ENCODE measurements at regions not wholly inside any gene's neighbourhood (a gene's known extent, or its start where the extent isn't known, plus 50 kb on each side); places are given as distances from the start of the nearest gene placed in this dataset.
"Not testable (repeated sequence)": the region's sequence is repeated elsewhere in the genome, so short reads cannot be mapped to it uniquely, and the experiment has no call there.

- DNase-seq; in situ Hi-C loops (cut with HindIII; ENCODE audit: low pct_ligation_motif_present, low pct_unique_long_range_greater_than_20kb, low sequenced_read_pairs): not testable (repeated sequence)
Observed at GRCh38 chr2:154576699-154577098, 121.8 kb upstream of the KCNJ3 start.

- no peak for DNase-seq
- in situ Hi-C loops (cut with HindIII; ENCODE audit: low pct_ligation_motif_present, low pct_unique_long_range_greater_than_20kb, low sequenced_read_pairs), result no loop called here
Observed at GRCh38 chr2:154577390-154577789, 121.1 kb upstream of the KCNJ3 start.

DNA sequence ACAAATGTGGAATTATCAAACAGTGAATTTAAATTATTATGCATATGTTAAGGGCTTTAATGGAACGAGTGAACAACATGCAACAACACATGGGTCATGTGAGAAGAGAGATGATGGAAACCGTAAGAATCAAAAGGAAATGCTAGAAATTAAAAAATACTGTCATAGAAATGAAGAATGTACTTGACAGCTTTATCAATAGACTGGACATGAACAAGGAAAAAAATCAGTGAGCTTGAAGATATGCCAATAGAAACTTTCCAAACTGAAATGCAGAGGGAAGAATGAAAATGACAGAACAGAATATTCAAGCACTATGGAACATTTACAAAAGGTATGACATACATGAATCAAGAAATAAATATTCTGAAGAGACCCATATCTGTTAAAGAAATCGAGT lies 117.7 kb upstream of the KCNJ3 start:
- in situ Hi-C loops (cut with HindIII; ENCODE audit: low pct_ligation_motif_present, low pct_unique_long_range_greater_than_20kb, low sequenced_read_pairs), result no loop called here
- no peak for DNase-seq

- DNase-seq; in situ Hi-C loops (cut with HindIII; ENCODE audit: low pct_ligation_motif_present, low pct_unique_long_range_greater_than_20kb, low sequenced_read_pairs): not testable (repeated sequence)
Observed at GRCh38 chr2:154582694-154583093, 115.8 kb upstream of the KCNJ3 start.

DNA sequence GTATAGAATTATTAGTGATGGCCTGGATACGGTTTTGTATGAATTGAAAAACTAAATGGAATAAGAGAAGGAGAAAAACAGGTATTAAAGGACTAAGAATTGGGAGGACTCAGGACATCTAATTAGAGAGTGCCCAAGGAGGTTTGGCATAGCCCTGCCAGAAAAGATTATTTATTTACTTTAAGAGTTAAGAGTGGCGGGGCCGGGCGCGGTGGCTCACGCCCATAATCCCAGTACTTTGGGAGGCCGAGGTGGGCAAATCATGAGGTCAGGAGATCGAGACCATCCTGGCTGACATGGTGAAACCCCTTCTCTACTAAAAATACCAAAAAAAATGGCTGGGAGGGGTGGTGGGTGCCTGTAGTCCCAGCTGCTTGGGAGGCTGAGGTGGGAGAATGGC lies 115.2 kb upstream of the KCNJ3 start:
- in situ Hi-C loops (cut with HindIII; ENCODE audit: low pct_ligation_motif_present, low pct_unique_long_range_greater_than_20kb, low sequenced_read_pairs); DNase-seq: not testable (repeated sequence)

DNA sequence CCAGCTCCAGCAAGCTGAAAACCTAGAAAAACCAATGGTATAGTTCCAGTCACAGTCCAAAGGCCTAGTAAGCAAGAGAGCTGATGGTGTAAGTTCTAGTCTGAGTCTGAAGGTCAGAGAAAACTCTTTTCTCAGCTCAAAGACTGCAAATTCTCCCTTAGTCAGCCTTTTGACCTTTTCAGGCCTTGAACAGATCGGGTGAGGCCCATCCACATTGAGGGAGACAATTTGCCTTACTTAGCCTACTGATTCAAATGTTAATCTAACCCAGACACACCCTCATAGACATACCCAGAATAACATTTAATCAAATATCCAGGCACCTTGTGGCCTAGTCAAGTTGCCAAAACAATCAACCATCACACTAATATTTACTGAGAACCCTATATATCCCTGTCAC lies 110.8 kb upstream of the KCNJ3 start:
- in situ Hi-C loops (cut with HindIII; ENCODE audit: low pct_ligation_motif_present, low pct_unique_long_range_greater_than_20kb, low sequenced_read_pairs), result no loop called here

GRCh38 chr2:154588838-154589237 lies 109.7 kb upstream of the KCNJ3 start:
- in situ Hi-C loops (cut with HindIII; ENCODE audit: low pct_ligation_motif_present, low pct_unique_long_range_greater_than_20kb, low sequenced_read_pairs), result no loop called here
- DNase-seq, result no peak

More for the DNA sequence above, 110.8 kb upstream of the KCNJ3 start:
- no peak for DNase-seq

- no peak for DNase-seq
- in situ Hi-C loops (cut with HindIII; ENCODE audit: low pct_ligation_motif_present, low pct_unique_long_range_greater_than_20kb, low sequenced_read_pairs), result no loop called here
Observed at GRCh38 chr2:154589514-154589913, 109.0 kb upstream of the KCNJ3 start.

- in situ Hi-C loops (cut with HindIII; ENCODE audit: low pct_ligation_motif_present, low pct_unique_long_range_greater_than_20kb, low sequenced_read_pairs), result no loop called here
Observed at GRCh38 chr2:154591294-154591820, 107.1 kb upstream of the KCNJ3 start.

DNA sequence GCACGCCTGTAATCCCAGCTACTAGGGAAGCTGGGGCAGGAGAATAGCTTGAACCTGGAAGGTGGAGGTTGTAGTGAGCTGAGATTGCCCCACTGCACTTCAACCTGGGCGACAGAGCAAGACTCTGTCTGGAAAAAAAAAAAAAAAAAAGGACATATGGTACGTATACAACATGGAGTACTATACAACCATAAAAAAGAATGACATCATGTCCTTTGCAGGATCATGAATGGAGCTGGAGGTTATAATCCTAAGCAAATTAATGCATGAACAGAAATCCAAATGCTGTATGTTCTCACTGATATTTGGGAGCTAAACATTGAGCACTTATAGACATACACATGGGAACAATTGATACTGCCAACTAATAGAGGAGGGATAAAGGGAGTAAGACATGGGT lies 99.3 kb upstream of the KCNJ3 start:
- DNase-seq, result no peak

More at GRCh38 chr2:154591294-154591820, 107.1 kb upstream of the KCNJ3 start:
- DNase-seq, result no peak

GRCh38 chr2:154600927-154601494 lies 97.5 kb upstream of the KCNJ3 start:
- in situ Hi-C loops (cut with HindIII; ENCODE audit: low pct_ligation_motif_present, low pct_unique_long_range_greater_than_20kb, low sequenced_read_pairs), result no loop called here
- no peak for DNase-seq

More for the DNA sequence above, 99.3 kb upstream of the KCNJ3 start:
- in situ Hi-C loops (cut with HindIII; ENCODE audit: low pct_ligation_motif_present, low pct_unique_long_range_greater_than_20kb, low sequenced_read_pairs), result no loop called here

DNA sequence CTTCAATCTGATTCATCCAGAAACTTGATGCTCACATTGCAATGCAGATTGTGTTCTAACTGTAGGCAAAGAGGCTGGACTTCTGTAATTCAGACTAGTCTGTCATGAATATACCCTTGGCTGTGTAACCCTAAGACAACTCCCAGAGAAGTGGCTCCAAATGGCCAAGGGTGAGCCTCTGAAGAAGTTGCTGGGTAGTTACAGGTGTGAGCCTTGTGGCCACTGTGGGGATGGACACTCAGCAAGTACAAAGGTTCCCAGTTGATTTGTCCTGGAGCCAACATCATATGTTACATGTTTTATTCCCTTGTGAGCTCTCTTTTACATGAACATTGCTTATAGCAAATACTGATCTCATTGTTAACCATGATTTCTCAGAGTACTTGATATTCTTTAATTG lies 94.8 kb upstream of the KCNJ3 start:
- no peak for DNase-seq
- in situ Hi-C loops (cut with HindIII; ENCODE audit: low pct_ligation_motif_present, low pct_unique_long_range_greater_than_20kb, low sequenced_read_pairs), result no loop called here

DNA sequence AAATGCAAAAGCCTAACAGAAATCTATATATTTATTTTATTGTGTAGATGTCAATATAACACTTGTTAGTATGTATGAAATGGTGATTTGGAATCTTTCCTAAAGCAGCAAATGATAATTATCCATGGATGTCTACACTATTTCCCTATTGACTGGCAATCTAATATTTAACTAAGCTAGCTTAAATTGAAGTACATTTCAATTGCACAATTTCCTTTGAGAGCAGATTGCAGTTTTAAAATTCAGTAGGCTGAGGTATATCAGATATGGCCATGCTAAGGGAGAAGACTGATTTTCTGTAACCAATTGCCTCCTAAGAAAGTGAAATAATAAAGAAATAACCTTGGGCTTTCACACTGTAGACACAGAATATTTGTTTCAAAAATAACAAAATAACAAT lies 90.1 kb upstream of the KCNJ3 start:
- in situ Hi-C loops (cut with HindIII; ENCODE audit: low pct_ligation_motif_present, low pct_unique_long_range_greater_than_20kb, low sequenced_read_pairs), result no loop called here
- no peak for DNase-seq

DNA sequence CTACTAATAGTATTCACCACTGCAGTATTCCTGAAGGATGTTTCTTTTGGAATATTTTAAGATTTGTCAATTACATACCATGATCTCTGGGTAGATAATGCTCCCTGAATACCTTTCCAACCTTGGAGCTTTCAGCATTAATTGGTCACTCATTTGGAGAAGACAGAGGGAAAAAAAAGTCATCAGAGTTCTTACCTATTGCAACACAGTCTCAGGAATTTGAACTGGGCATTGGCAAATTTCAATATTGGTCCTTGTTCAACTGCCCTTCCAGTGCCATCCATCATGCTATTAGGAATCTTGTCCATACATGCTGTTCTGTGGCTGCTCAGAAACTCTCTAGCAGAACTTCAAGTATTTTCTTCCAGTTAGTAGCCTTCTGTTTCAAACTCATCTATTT lies 83.6 kb upstream of the KCNJ3 start:
- no peak for DNase-seq
- in situ Hi-C loops (cut with HindIII; ENCODE audit: low pct_ligation_motif_present, low pct_unique_long_range_greater_than_20kb, low sequenced_read_pairs), result no loop called here

- in situ Hi-C loops (cut with HindIII; ENCODE audit: low pct_ligation_motif_present, low pct_unique_long_range_greater_than_20kb, low sequenced_read_pairs), result no loop called here
- no peak for DNase-seq
Observed at GRCh38 chr2:154616659-154617058, 81.8 kb upstream of the KCNJ3 start.

DNA sequence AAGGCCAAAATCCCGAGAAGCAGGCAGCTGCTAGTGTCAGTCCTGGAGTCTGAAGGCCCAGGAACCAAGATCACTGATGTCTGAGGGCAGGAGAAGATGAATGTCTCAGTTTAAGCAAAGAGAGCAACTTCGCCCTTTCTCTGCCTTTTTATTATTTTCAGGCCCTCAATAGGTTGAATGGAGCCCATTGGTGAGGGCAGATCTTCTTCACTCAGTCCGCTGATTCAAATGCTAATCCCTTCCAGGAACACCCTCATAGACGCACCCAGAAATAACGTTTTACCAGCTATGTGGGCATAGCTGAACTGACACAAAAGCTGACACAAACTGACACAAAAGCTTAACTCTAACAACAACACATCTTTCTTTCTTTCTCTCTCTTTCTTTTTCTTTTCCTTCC lies 78.0 kb upstream of the KCNJ3 start:
- in situ Hi-C loops (cut with HindIII; ENCODE audit: low pct_ligation_motif_present, low pct_unique_long_range_greater_than_20kb, low sequenced_read_pairs), result no loop called here
- no peak for DNase-seq

DNA sequence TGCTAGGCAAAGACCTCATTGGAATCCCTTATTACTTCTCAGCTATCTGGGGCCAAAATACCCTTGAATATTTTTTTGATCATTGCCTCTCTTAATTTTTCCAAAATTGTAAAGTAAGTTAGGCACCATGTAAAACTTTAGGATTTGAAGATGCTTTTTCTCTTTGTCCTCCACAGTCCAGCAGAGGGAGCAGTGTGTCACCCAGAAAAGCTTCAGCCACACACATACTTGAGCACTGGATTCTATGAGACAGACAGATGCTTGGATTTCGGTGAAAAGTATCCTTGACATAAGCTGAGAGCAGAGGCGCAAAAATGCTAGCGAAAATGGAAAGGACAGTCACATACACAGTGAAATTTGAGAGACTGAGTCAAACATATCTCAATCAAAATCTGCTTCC lies 74.7 kb upstream of the KCNJ3 start:
- in situ Hi-C loops (cut with HindIII; ENCODE audit: low pct_ligation_motif_present, low pct_unique_long_range_greater_than_20kb, low sequenced_read_pairs), result no loop called here
- peak; percentile 53 for DNase-seq

- in situ Hi-C loops (cut with HindIII; ENCODE audit: low pct_ligation_motif_present, low pct_unique_long_range_greater_than_20kb, low sequenced_read_pairs), result no loop called here
- DNase-seq, result no peak
Observed at GRCh38 chr2:154637456-154637855, 61.0 kb upstream of the KCNJ3 start.

DNA sequence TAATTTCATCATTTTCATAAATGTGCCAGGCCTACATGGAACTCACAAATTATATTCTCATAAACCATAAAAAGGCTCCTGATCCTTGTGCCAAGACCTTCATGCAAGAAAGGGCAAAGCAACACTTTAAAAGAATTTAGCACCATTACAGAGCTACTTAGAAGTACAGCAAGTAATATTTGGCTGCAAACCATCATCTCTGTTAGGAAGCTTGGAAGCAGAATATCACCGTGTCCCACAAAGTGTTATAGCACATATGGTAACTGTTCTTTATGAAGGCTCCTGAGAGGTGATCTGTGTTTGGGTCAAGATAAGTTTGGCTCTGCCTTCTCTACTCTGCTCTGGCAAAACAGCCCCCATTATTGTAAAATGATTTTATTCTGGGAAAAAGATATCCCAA lies 59.7 kb upstream of the KCNJ3 start:
- in situ Hi-C loops (cut with HindIII; ENCODE audit: low pct_ligation_motif_present, low pct_unique_long_range_greater_than_20kb, low sequenced_read_pairs), result no loop called here
- DNase-seq, result no peak

DNA sequence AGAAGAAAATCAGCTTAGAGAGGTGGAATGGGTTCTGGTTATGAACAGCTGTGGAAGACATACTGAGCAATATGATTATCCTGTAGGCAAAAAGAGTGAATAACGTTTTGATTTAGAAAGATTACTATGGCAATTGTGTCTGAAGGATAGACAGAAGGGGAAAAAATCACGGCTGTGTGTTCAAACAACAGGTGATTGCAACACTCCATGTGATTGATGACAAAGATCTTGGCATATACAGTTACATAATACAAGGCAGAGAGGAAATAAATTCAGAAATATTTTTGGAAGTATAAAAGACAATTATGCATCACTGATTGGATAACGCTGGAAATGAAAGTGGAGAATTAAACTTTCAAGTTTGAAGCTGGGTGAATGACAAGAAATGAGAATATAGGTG lies 58.5 kb upstream of the KCNJ3 start:
- in situ Hi-C loops (cut with HindIII; ENCODE audit: low pct_ligation_motif_present, low pct_unique_long_range_greater_than_20kb, low sequenced_read_pairs), result no loop called here
- no peak for DNase-seq

Measured in ACHN (cell line).